ENCODE measurements at regions not wholly inside any gene's neighbourhood (a gene's known extent, or its start where the extent isn't known, plus 50 kb on each side); places are given as distances from the start of the nearest gene placed in this dataset.
"Not testable (repeated sequence)": the region's sequence is repeated elsewhere in the genome, so short reads cannot be mapped to it uniquely, and the experiment has no call there.

DNA sequence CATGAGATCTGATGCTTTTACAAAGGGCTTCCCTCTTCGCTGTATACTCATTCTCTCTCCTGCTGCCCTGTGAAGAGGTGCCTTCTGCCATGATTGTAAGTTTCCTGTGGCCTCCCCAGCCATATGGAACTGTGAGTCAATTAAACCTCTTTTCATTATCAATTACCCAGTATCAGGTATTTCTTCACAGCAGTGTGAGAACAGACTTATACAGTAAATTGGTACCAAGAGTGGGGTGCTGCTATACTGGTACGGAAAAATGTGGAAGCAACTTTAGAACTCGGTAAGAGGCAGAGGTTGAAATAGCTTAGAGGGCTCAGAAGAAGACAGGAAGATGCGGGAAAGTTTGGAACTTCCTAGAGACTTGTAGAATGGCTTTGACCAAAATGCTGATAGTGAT, 58.7 kb upstream of the ENPP6 start:
- no CpG with 5 or more reads among the region's 4 CpGs for WGBS, 2 donors (ENCODE audit: extremely low coverage in 2 of 2, insufficient read length in 2 of 2, insufficient replicate concordance in 1 of 2)
- H3K14ac ChIP-seq (ENCODE audit: low read length); H3K23ac ChIP-seq (ENCODE audit: low read depth, low read length, poor library complexity); H3K27ac ChIP-seq (replicated peaks; ENCODE audit: low read length); H3K4me1 ChIP-seq (ENCODE audit: control insufficient read depth in 2 of 2, insufficient read depth in 1 of 2, low read depth in 1 of 2, low read length in 2 of 2); H3K18ac ChIP-seq (ENCODE audit: low read length); H3K79me1 ChIP-seq (ENCODE audit: low read depth, low read length); H2BK12ac ChIP-seq (ENCODE audit: low read length); H4K91ac ChIP-seq (ENCODE audit: low read depth, low read length, poor library complexity); H4K8ac ChIP-seq (ENCODE audit: low read depth, low read length); H3K4me2 ChIP-seq (ENCODE audit: insufficient read depth, low read length, poor library complexity, severe bottlenecking); H2BK5ac ChIP-seq (ENCODE audit: low read length); H2AFZ ChIP-seq (ENCODE audit: low read length); H2BK15ac ChIP-seq (ENCODE audit: low read length); H3K9ac ChIP-seq (ENCODE audit: low read depth, low read length, poor library complexity); DNase-seq (ENCODE audit: low spot score); H3K4ac ChIP-seq (ENCODE audit: low read length); H3K9me3 ChIP-seq (replicated peaks in 1 of 2; ENCODE audit: control insufficient read depth in 2 of 2, insufficient read depth in 1 of 2, low read depth in 1 of 2, low read length in 2 of 2); H3K27me3 ChIP-seq (ENCODE audit: control insufficient read depth in 3 of 3, insufficient read depth in 3 of 3, low read depth in 1 of 3, low read length in 3 of 3); H3K36me3 ChIP-seq (replicated peaks in 1 of 2; ENCODE audit: control insufficient read depth in 2 of 2, insufficient read depth in 2 of 2, low read length in 2 of 2); H2BK120ac ChIP-seq (ENCODE audit: low read depth, low read length); H2AK5ac ChIP-seq (ENCODE audit: low read depth, low read length); H3K4me3 ChIP-seq (ENCODE audit: low read length in 2 of 2): not testable (repeated sequence)

DNA sequence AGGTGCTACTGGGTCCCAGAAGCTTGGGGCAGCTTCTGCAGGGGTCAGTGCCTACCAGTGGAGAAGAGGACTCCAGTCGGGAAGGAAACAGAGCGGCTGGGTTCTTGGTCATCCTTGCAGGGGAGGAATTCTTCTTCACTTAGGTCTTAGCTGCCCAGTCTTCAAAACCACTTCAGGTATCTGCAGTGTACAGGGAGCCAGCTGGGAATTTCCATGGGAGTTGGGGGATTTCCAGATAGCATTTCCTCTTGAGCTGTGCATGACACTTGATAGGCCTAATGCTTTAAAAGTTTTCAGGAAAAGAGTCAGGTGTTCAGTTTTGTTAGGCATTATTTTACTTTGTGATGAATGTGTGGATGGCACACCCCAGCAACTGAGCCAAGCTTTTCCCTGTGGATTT, 58.1 kb upstream of the ENPP6 start:
- no peaks in the 10 kb centered on the region for H3K36me3 ChIP-seq (replicated peaks in 1 of 2; ENCODE audit: control insufficient read depth in 2 of 2, insufficient read depth in 2 of 2, low read length in 2 of 2)
- H3K14ac ChIP-seq (ENCODE audit: low read length), result no peak overlapping the region
- H3K27ac ChIP-seq (replicated peaks; ENCODE audit: low read length), result no peak overlapping the region
- no peak overlapping the region for H4K8ac ChIP-seq (ENCODE audit: low read depth, low read length)
- H2BK12ac ChIP-seq (ENCODE audit: low read length), result no peak overlapping the region
- no peak overlapping the region for H3K4me2 ChIP-seq (ENCODE audit: insufficient read depth, low read length, poor library complexity, severe bottlenecking)
- no peak overlapping the region for H2BK15ac ChIP-seq (ENCODE audit: low read length)
- no peak overlapping the region for H2BK120ac ChIP-seq (ENCODE audit: low read depth, low read length)
- no peaks in the 10 kb centered on the region for H3K27me3 ChIP-seq (ENCODE audit: control insufficient read depth in 3 of 3, insufficient read depth in 3 of 3, low read depth in 1 of 3, low read length in 3 of 3)
- H3K79me1 ChIP-seq (ENCODE audit: low read depth, low read length), result no peaks in the 10 kb centered on the region
- H2AFZ ChIP-seq (ENCODE audit: low read length), result no peak overlapping the region
- no CpG with 5 or more reads among the region's 2 CpGs for WGBS, 2 donors (ENCODE audit: extremely low coverage in 2 of 2, insufficient read length in 2 of 2, insufficient replicate concordance in 1 of 2)
- H3K4me3 ChIP-seq (ENCODE audit: low read length in 2 of 2), result no peak overlapping the region
- no peak overlapping the region for H3K9ac ChIP-seq (ENCODE audit: low read depth, low read length, poor library complexity)
- peaks cover 4 to 5% of the 10 kb centered on the region in 2 donors for H3K4me1 ChIP-seq (ENCODE audit: control insufficient read depth in 2 of 2, insufficient read depth in 1 of 2, low read depth in 1 of 2, low read length in 2 of 2)
- H3K4ac ChIP-seq (ENCODE audit: low read length), result no peak overlapping the region
- peaks cover 5 to 8% of the 10 kb centered on the region in 2 donors for H3K9me3 ChIP-seq (replicated peaks in 1 of 2; ENCODE audit: control insufficient read depth in 2 of 2, insufficient read depth in 1 of 2, low read depth in 1 of 2, low read length in 2 of 2)
- no peak overlapping the region for H3K18ac ChIP-seq (ENCODE audit: low read length)
- no peak for DNase-seq (ENCODE audit: low spot score)
- H2AK5ac ChIP-seq (ENCODE audit: low read depth, low read length), result no peak overlapping the region
- H4K91ac ChIP-seq (ENCODE audit: low read depth, low read length, poor library complexity), result no peak overlapping the region
- H2BK5ac ChIP-seq (ENCODE audit: low read length), result no peak overlapping the region
- no peak overlapping the region for H3K23ac ChIP-seq (ENCODE audit: low read depth, low read length, poor library complexity)

DNA sequence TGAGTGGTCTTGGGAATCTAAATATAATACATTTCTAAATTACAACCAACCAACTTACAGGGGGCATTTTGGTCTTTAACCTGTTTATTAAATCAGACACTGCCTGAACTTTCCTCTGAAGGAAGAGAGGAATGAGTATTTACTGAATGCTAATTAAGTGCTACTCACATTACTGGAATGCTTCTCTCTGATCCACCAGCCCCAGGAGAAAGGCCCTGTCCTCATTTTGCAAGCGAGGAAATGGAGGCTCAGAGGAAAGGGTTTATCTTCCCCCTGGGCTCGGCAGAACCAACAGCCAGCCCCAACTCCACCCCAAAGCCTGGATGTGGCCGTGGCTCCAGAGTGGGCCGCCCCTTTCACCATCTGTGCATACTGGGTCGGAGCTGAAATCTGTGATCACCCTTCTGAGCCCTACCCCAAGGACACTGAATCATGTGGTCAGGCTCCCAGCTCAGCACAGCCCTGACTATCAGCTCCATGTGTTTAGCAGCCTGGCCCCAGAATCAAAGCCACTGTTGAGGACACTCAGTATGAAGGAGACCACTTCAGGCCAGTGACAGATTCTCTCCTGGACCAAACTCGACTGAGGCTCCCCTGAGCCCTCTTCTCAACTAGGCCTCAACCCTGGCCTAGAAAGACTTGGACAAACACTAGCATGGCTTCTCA, 56.7 kb upstream of the ENPP6 start:
- Histone ChIP-seq H2BK15ac (ENCODE audit: low read length) (no peak overlapping the region), H3K27me3 (ENCODE audit: control insufficient read depth in 3 of 3, insufficient read depth in 3 of 3, low read depth in 1 of 3, low read length in 3 of 3) (no peaks in the 10 kb centered on the region), H2BK5ac (ENCODE audit: low read length) (no peak overlapping the region), H2BK120ac (ENCODE audit: low read depth, low read length) (no peak overlapping the region), H3K4me1 (ENCODE audit: control insufficient read depth in 2 of 2, insufficient read depth in 1 of 2, low read depth in 1 of 2, low read length in 2 of 2) (peaks cover 0 to 3% of the 10 kb centered on the region in 2 donors), H4K91ac (ENCODE audit: low read depth, low read length, poor library complexity) (no peak overlapping the region), H3K18ac (ENCODE audit: low read length) (no peak overlapping the region), H3K27ac (replicated peaks; ENCODE audit: low read length) (no peak overlapping the region), H3K79me1 (ENCODE audit: low read depth, low read length) (no peaks in the 10 kb centered on the region), H3K36me3 (replicated peaks in 1 of 2; ENCODE audit: control insufficient read depth in 2 of 2, insufficient read depth in 2 of 2, low read length in 2 of 2) (no peaks in the 10 kb centered on the region), H3K23ac (ENCODE audit: low read depth, low read length, poor library complexity) (no peak overlapping the region), H3K4ac (ENCODE audit: low read length) (no peak overlapping the region), H3K4me3 (ENCODE audit: low read length in 2 of 2) (no peak overlapping the region), H4K8ac (ENCODE audit: low read depth, low read length) (no peak overlapping the region), H2BK12ac (ENCODE audit: low read length) (no peak overlapping the region), H2AFZ (ENCODE audit: low read length) (peak overlapping the region; percentile 80), H3K9ac (ENCODE audit: low read depth, low read length, poor library complexity) (no peak overlapping the region), H3K4me2 (ENCODE audit: insufficient read depth, low read length, poor library complexity, severe bottlenecking) (no peak overlapping the region), H3K14ac (ENCODE audit: low read length) (no peak overlapping the region), H2AK5ac (ENCODE audit: low read depth, low read length) (peak overlapping the region; percentile 14), H3K9me3 (replicated peaks in 1 of 2; ENCODE audit: control insufficient read depth in 2 of 2, insufficient read depth in 1 of 2, low read depth in 1 of 2, low read length in 2 of 2) (peaks cover 5 to 8% of the 10 kb centered on the region in 2 donors)
- no CpG with 5 or more reads among the region's 6 CpGs for WGBS, 2 donors (ENCODE audit: extremely low coverage in 2 of 2, insufficient read length in 2 of 2, insufficient replicate concordance in 1 of 2)
- no peak for DNase-seq (ENCODE audit: low spot score)

GRCh38 chr4:184273166-184274147, 55.8 kb upstream of the ENPP6 start:
- Histone ChIP-seq H2BK12ac (ENCODE audit: low read length) (no peak overlapping the region), H3K4me1 (ENCODE audit: control insufficient read depth in 2 of 2, insufficient read depth in 1 of 2, low read depth in 1 of 2, low read length in 2 of 2) (peaks cover 0 to 11% of the 10 kb centered on the region in 2 donors), H2BK120ac (ENCODE audit: low read depth, low read length) (no peak overlapping the region), H3K4me3 (ENCODE audit: low read length in 2 of 2) (no peak overlapping the region), H3K23ac (ENCODE audit: low read depth, low read length, poor library complexity) (no peak overlapping the region), H3K27me3 (ENCODE audit: control insufficient read depth in 3 of 3, insufficient read depth in 3 of 3, low read depth in 1 of 3, low read length in 3 of 3) (no peaks in the 10 kb centered on the region), H3K18ac (ENCODE audit: low read length) (no peak overlapping the region), H3K9me3 (replicated peaks in 1 of 2; ENCODE audit: control insufficient read depth in 2 of 2, insufficient read depth in 1 of 2, low read depth in 1 of 2, low read length in 2 of 2) (peaks cover 5 to 8% of the 10 kb centered on the region in 2 donors), H3K14ac (ENCODE audit: low read length) (no peak overlapping the region), H3K27ac (replicated peaks; ENCODE audit: low read length) (no peak overlapping the region), H4K91ac (ENCODE audit: low read depth, low read length, poor library complexity) (no peak overlapping the region), H4K8ac (ENCODE audit: low read depth, low read length) (no peak overlapping the region), H3K36me3 (replicated peaks in 1 of 2; ENCODE audit: control insufficient read depth in 2 of 2, insufficient read depth in 2 of 2, low read length in 2 of 2) (no peaks in the 10 kb centered on the region), H2BK15ac (ENCODE audit: low read length) (peak overlapping the region; percentile 63), H2AK5ac (ENCODE audit: low read depth, low read length) (no peak overlapping the region), H3K79me1 (ENCODE audit: low read depth, low read length) (no peaks in the 10 kb centered on the region), H2AFZ (ENCODE audit: low read length) (no peak overlapping the region), H3K4ac (ENCODE audit: low read length) (no peak overlapping the region), H2BK5ac (ENCODE audit: low read length) (no peak overlapping the region), H3K9ac (ENCODE audit: low read depth, low read length, poor library complexity) (no peak overlapping the region), H3K4me2 (ENCODE audit: insufficient read depth, low read length, poor library complexity, severe bottlenecking) (no peak overlapping the region)
- DNase-seq (ENCODE audit: low spot score), result no peak
- WGBS, 2 donors (ENCODE audit: extremely low coverage in 2 of 2, insufficient read length in 2 of 2, insufficient replicate concordance in 1 of 2), result no CpG with 5 or more reads among the region's 17 CpGs
